H1 (cell line): ENCODE measurements at regions not wholly inside any gene's neighbourhood (a gene's known extent, or its start where the extent isn't known, plus 50 kb on each side); places are given as distances from the start of the nearest gene placed in this dataset.

Experiments used
- CTCF ChIA-PET: fragments of 300-600 bp; sonication (Branson Sonifier 250); formaldehyde crosslinking; loops from one replicate; lab custom pipeline; 2021; ENCODE audit not compliant: partially characterized antibody; lab: Charles Lee
- POLR2A ChIA-PET: fragments of 300-600 bp; sonication (Branson Sonifier 250); formaldehyde crosslinking; loops from one replicate; lab custom pipeline; 2021; ENCODE audit warnings: inconsistent platforms; ENCODE audit not compliant: partially characterized antibody; lab: Charles Lee
- DNase-seq, 2 experiments: peaks; one replicate each; pipeline versions ENCODE4 v3.0.0 to v3.0.0-alpha.2; 2010 to 2022; ENCODE audit warnings: low spot score in 2 of 2, low read depth in 1 of 2, mixed read lengths in 1 of 2
- FAIRE-seq: peaks from 2 replicates; lab custom pipeline; 2011; peaks lifted over from hg19 to GRCh38; lab: Jason Lieb, UNC
- H2AFZ ChIP-seq: 2 replicates; pipeline ENCODE4 v1.8.1; 2012; ENCODE audit warnings: low read length, inconsistent platforms
- H2AK5ac ChIP-seq: 2 replicates; pipeline ENCODE4 v1.6.1; 2013; ENCODE audit warnings: low read depth, low read length
- H2BK120ac ChIP-seq: replicated peaks from 2 replicates; pipeline ENCODE3; 2013; ENCODE audit warnings: low read depth, low read length, inconsistent platforms
- H2BK12ac ChIP-seq: 2 replicates; pipeline ENCODE4 v1.6.1; 2013; ENCODE audit warnings: low read depth, low read length
- H2BK15ac ChIP-seq: 2 replicates; pipeline ENCODE4 v1.6.1; 2013; ENCODE audit warnings: low read length
- H2BK20ac ChIP-seq: 2 replicates; pipeline ENCODE4 v1.6.1; 2013; ENCODE audit warnings: low read length
- H2BK5ac ChIP-seq: 2 replicates; pipeline ENCODE4 v1.6.1; 2013; ENCODE audit warnings: low read depth, low read length
- H3K14ac ChIP-seq: 2 replicates; pipeline ENCODE4 v1.6.1; 2013; ENCODE audit warnings: inconsistent platforms; ENCODE audit not compliant: insufficient read length
- H3K18ac ChIP-seq: 2 replicates; pipeline ENCODE4 v1.6.1; 2013; ENCODE audit warnings: low read length; ENCODE audit errors: extremely low read depth
- H3K23ac ChIP-seq: 2 replicates; pipeline ENCODE4 v1.6.1; 2013; ENCODE audit warnings: inconsistent platforms; ENCODE audit not compliant: insufficient read length
- H3K23me2 ChIP-seq: 2 replicates; pipeline ENCODE4 v1.6.1; 2013; ENCODE audit warnings: low read depth, low read length
- H3K27ac ChIP-seq: 2 replicates; pipeline ENCODE4 v1.6.1; 2011; ENCODE audit warnings: low read depth, low read length, inconsistent platforms
- H3K27me3 ChIP-seq, 4 experiments: replicated peaks in 1 of 4; 1 replicate in 1 of 4; 2 replicates in 3 of 4; pipeline versions ENCODE4 v1.6.1 to v1.8.1; 2011 to 2013; ENCODE audit warnings: low read length in 3 of 4, mild to moderate bottlenecking in 3 of 4, inconsistent platforms in 2 of 4, mixed read lengths in 2 of 4, moderate library complexity in 1 of 4; ENCODE audit not compliant: control insufficient read depth in 3 of 4, insufficient read depth in 3 of 4; ENCODE audit errors: extremely low read depth in 1 of 4
- H3K36me3 ChIP-seq, 4 experiments: 2 replicates each; pipeline versions ENCODE4 v1.6.1 to v1.8.1; 2011 to 2013; ENCODE audit warnings: mild to moderate bottlenecking in 4 of 4, low read length in 3 of 4, moderate library complexity in 2 of 4, control low read depth in 1 of 4, inconsistent platforms in 1 of 4; ENCODE audit not compliant: insufficient read depth in 4 of 4, control insufficient read depth in 2 of 4
- H3K4ac ChIP-seq: replicated peaks from 2 replicates; pipeline ENCODE3; 2013; ENCODE audit warnings: low read length, low read depth, mixed read lengths, inconsistent platforms; ENCODE audit not compliant: insufficient read length
- H3K4me1 ChIP-seq, 4 experiments: replicated peaks in 1 of 4; 1 replicate in 1 of 4; 2 replicates in 3 of 4; pipeline versions ENCODE4 v1.6.1 to v1.8.1; 2011 to 2013; ENCODE audit warnings: low read length in 3 of 4, inconsistent platforms in 2 of 4, mixed read lengths in 1 of 4; ENCODE audit not compliant: insufficient read depth in 4 of 4, control insufficient read depth in 3 of 4
- H3K4me2 ChIP-seq, 2 experiments: 2 replicates each; pipeline versions ENCODE4 v1.6.1 to v1.8.1; 2011 to 2013; ENCODE audit warnings: low read depth in 2 of 2, low read length in 2 of 2, control low read depth in 1 of 2, inconsistent platforms in 1 of 2, mild to moderate bottlenecking in 1 of 2; ENCODE audit not compliant: insufficient read depth in 1 of 2
- H3K4me3 ChIP-seq, 4 experiments: fragments of 200-600, 300-600 bp in 1 of 4; sonication (generic), shearing (Covaris generic), sonication (Bioruptor Twin) in 1 of 4; 2 replicates each; pipeline versions ENCODE4 v1.5.1 to v1.8.1; 2011 to 2016; ENCODE audit warnings: low read length in 4 of 4, low read depth in 3 of 4, control low read depth in 2 of 4, inconsistent platforms in 2 of 4, mild to moderate bottlenecking in 2 of 4, mixed read lengths in 1 of 4, moderate library complexity in 1 of 4; ENCODE audit not compliant: insufficient read depth in 2 of 4; ENCODE audit errors: extremely low read depth in 1 of 4
- H3K56ac ChIP-seq: replicated peaks from 2 replicates; pipeline ENCODE3; 2013; ENCODE audit warnings: low read depth, mild to moderate bottlenecking, mixed read lengths, low read length, inconsistent platforms; ENCODE audit not compliant: insufficient read length
- H3K79me1 ChIP-seq: 2 replicates; pipeline ENCODE4 v1.6.1; 2013; ENCODE audit warnings: low read depth, low read length, control low read depth
- H3K79me2 ChIP-seq, 2 experiments: 2 replicates each; pipeline versions ENCODE4 v1.6.1 to v1.8.1; 2012 to 2013; ENCODE audit warnings: low read length in 2 of 2, mild to moderate bottlenecking in 2 of 2, inconsistent platforms in 1 of 2; ENCODE audit not compliant: insufficient read depth in 2 of 2, control insufficient read depth in 1 of 2
- H3K9ac ChIP-seq, 4 experiments: replicated peaks in 1 of 4; 1 replicate in 1 of 4; 2 replicates in 3 of 4; pipeline versions ENCODE4 v1.6.1 to v1.8.1; 2011 to 2013; ENCODE audit warnings: low read depth in 3 of 4, low read length in 3 of 4, control low read depth in 2 of 4, mild to moderate bottlenecking in 2 of 4, moderate library complexity in 2 of 4, inconsistent platforms in 1 of 4; ENCODE audit errors: extremely low read depth in 1 of 4
- H3K9me3 ChIP-seq, 2 experiments: 2 replicates each; pipeline versions ENCODE4 v1.6.1 to v1.8.1; 2012 to 2013; ENCODE audit warnings: mild to moderate bottlenecking in 2 of 2, moderate library complexity in 2 of 2, control low read depth in 1 of 2, inconsistent platforms in 1 of 2, low read depth in 1 of 2, low read length in 1 of 2, mixed read lengths in 1 of 2; ENCODE audit not compliant: insufficient read depth in 2 of 2
- H4K20me1 ChIP-seq, 2 experiments: replicated peaks in 1 of 2; 2 replicates each; pipeline versions ENCODE3 to v1.8.1; 2011 to 2013; ENCODE audit warnings: inconsistent platforms in 2 of 2, low read length in 2 of 2, mild to moderate bottlenecking in 1 of 2; ENCODE audit not compliant: insufficient read depth in 2 of 2, control insufficient read depth in 1 of 2
- H4K5ac ChIP-seq: 2 replicates; pipeline ENCODE4 v1.6.1; 2013; ENCODE audit warnings: low read length, low read depth, mixed read lengths, inconsistent platforms; ENCODE audit not compliant: insufficient read length
- H4K8ac ChIP-seq: 2 replicates; pipeline ENCODE4 v1.8.0; 2013; ENCODE audit warnings: mild to moderate bottlenecking, moderate library complexity, low read length, inconsistent platforms; ENCODE audit not compliant: insufficient read depth; ENCODE audit errors: extremely low read depth
- H4K91ac ChIP-seq: replicated peaks from 2 replicates; pipeline ENCODE3; 2013; ENCODE audit warnings: low read length, mixed read lengths, inconsistent platforms; ENCODE audit not compliant: insufficient read length
- SIX5 ChIP-seq: IDR thresholded peaks from 2 replicates; pipeline ENCODE4 v1.6.1; 2011; ENCODE audit warnings: mild to moderate bottlenecking, low read depth, low read length
- TBP ChIP-seq: IDR thresholded peaks from 2 replicates; pipeline ENCODE4 v1.6.1; 2011; ENCODE audit warnings: low read depth, low read length, improper control_type of control experiment
- WGBS, 2 experiments: shearing (Covaris generic) in 1 of 2; methylation state at CpG; one replicate each; pipeline versions ENCODE4 v1.1.6 to v1.1.7; 2013 to 2015; ENCODE audit warnings: low lambda C conversion rate in 2 of 2, mixed read lengths in 2 of 2, inconsistent platforms in 1 of 2, low coverage in 1 of 2, missing lambda C conversion rate in 1 of 2; ENCODE audit not compliant: insufficient replicate concordance in 2 of 2, insufficient coverage in 1 of 2, insufficient read length in 1 of 2; ENCODE audit errors: extremely low coverage in 1 of 2, missing lambda C conversion rate in 1 of 2; 5-methylcytosine and 5-hydroxymethylcytosine counted together

DNA sequence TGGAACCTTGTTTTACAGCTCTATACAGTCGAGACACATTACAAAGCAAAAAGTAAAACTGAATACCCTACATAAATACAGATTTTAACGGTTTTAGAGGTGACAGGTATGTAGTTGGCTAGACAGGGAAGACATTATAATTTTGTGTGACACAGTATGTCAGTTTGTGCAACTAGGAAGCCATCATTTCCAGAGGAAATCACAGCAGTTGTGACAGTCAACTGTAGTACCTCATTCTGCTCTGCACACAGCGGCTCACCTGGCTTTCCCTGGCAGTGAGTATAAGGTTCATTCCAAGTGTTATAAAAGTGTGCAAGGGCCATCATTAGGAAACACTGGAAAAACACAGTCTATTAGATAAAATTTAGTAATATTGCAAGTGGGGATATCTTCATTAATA, 501.6 kb upstream of the PHF14 start:
- DNase-seq (no peak), FAIRE-seq (no peak)
- no peak overlapping the region for H2AFZ ChIP-seq
- H2BK20ac ChIP-seq = no peak overlapping the region
- no peaks in the 10 kb centered on the region for H3K9me3 ChIP-seq
- H2BK15ac ChIP-seq = no peak overlapping the region
- no peaks in the 10 kb centered on the region for H3K23me2 ChIP-seq
- H3K14ac ChIP-seq = no peak overlapping the region
- H2BK12ac ChIP-seq = no peak overlapping the region
- no peak overlapping the region for H4K5ac ChIP-seq
- no peak overlapping the region for H3K4me3 ChIP-seq
- H3K9ac ChIP-seq = no peak overlapping the region
- TF ChIP-seq TBP (no peak), SIX5 (no peak)
- no peak overlapping the region for H3K23ac ChIP-seq
- ChIA-PET POLR2A (no interaction called here), CTCF (no interaction called here)
- no peak overlapping the region for H2BK5ac ChIP-seq
- no peak overlapping the region for H3K56ac ChIP-seq
- no peak overlapping the region for H3K18ac ChIP-seq
- H2BK120ac ChIP-seq = no peak overlapping the region
- H3K27me3 ChIP-seq = peaks cover 0 to 1% (median 0%) of the 10 kb centered on the region in 4 experiments; a peak in 1 of 7 replicates
- 94% methylated on average over 3 of the region's 3 CpGs; no CpG with 5 or more reads in 1 of the 2 experiments for WGBS, 2 experiments
- no peaks in the 10 kb centered on the region for H3K36me3 ChIP-seq
- no peak overlapping the region for H3K27ac ChIP-seq
- H4K8ac ChIP-seq = no peak overlapping the region
- no peaks in the 10 kb centered on the region for H3K79me1 ChIP-seq
- no peak overlapping the region for H3K4ac ChIP-seq
- no peak overlapping the region for H4K91ac ChIP-seq
- H2AK5ac ChIP-seq = no peak overlapping the region
- no peaks in the 10 kb centered on the region for H3K4me1 ChIP-seq
- no peak overlapping the region for H3K4me2 ChIP-seq
- no peaks in the 10 kb centered on the region for H4K20me1 ChIP-seq
- no peaks in the 10 kb centered on the region for H3K79me2 ChIP-seq
